Prostate gland (tissue), 2 donors: ENCODE measurements at regions not wholly inside any gene's neighbourhood (a gene's known extent, or its start where the extent isn't known, plus 50 kb on each side); places are given as distances from the start of the nearest gene placed in this dataset.
"Not testable (repeated sequence)": the region's sequence is repeated elsewhere in the genome, so short reads cannot be mapped to it uniquely, and the experiment has no call there.

Experiments
- DNase-seq: peaks from one replicate; pipeline ENCODE4 v3.0.0-alpha.2; 2019; ENCODE audit warnings: low spot score
- H3K27ac ChIP-seq, 2 donors: fragments of 200-600 bp; sonication (generic); 2 replicates each; pipeline ENCODE4 v1.5.1; 2017 to 2019
- H3K27me3 ChIP-seq: fragments of 200-600 bp; sonication (generic); replicated peaks from 2 replicates; pipeline ENCODE4 v1.5.1; 2019; ENCODE audit not compliant: insufficient read depth
- H3K36me3 ChIP-seq, 2 donors: fragments of 200-600 bp; sonication (generic); 1 replicate in 1 of 2; 2 replicates in 1 of 2; pipeline versions ENCODE4 v1.5.1 to v1.8.1; 2017 to 2019
- H3K4me1 ChIP-seq: fragments of 200-600 bp; sonication (generic); replicated peaks from 2 replicates; pipeline ENCODE4 v1.5.1; 2019
- H3K4me3 ChIP-seq, 2 donors: fragments of 200-600 bp; sonication (generic); 2 replicates each; pipeline ENCODE4 v1.5.1; 2017 to 2019
- H3K9me3 ChIP-seq: fragments of 200-600 bp; sonication (generic); 2 replicates; pipeline ENCODE4 v1.5.1; 2017
- CTCF ChIP-seq, 4 experiments: fragments of 200-600 bp in 2 of 4; fragments of 450-650 bp in 2 of 4; sonication (generic) in 2 of 4; IDR thresholded peaks; 1 replicate in 3 of 4; 2 replicates in 1 of 4; pipeline ENCODE4 v1.5.1; 2016 to 2019; ENCODE audit warnings: antibody characterized with exemption in 4 of 4, mild to moderate bottlenecking in 2 of 4, moderate library complexity in 2 of 4
- POLR2A ChIP-seq: fragments of 450-650 bp; IDR thresholded peaks from one replicate; pipeline ENCODE4 v1.6.1; 2016; ENCODE audit warnings: antibody characterized with exemption, mild to moderate bottlenecking
- POLR2AphosphoS5 ChIP-seq: sonication (generic); formaldehyde crosslinking; IDR thresholded peaks from one replicate; pipeline ENCODE4 v1.6.1; 2017; ENCODE audit warnings: antibody characterized with exemption
- WGBS: methylation state at CpG from one replicate; pipeline ENCODE4 v1.1.5; 2018; 5-methylcytosine and 5-hydroxymethylcytosine counted together
- intact Hi-C: fragments of 100-400 bp; cut with DNase I; formaldehyde crosslinking; loops from one replicate; pipeline ENCODE4 v1.14.2; 2022

GRCh38 chr2:153294199-153294786, 184.3 kb downstream of the RPRM start:
- TF ChIP-seq CTCF (IDR thresholded peaks at IDR 0.05), result no peak
- Histone ChIP-seq H3K27ac (no peak overlapping the region), H3K36me3 (no peaks in the 10 kb centered on the region), H3K4me1 (no peaks in the 10 kb centered on the region), H3K9me3 (no peaks in the 10 kb centered on the region), H3K27me3 (no peaks in the 10 kb centered on the region), H3K4me3 (no peak overlapping the region)
- 16% methylated on average over 2 of the region's 2 CpGs for WGBS
- DNase-seq, result no peak
- intact Hi-C loops, result no loop called here

- no peaks in the 10 kb centered on the region for H3K27me3 ChIP-seq
- DNase-seq, result no peak
- H3K4me1 ChIP-seq, result no peaks in the 10 kb centered on the region
- no peak for TF ChIP-seq POLR2AphosphoS5
- no peak for TF ChIP-seq POLR2A
- intact Hi-C loops, result no loop called here
- no peak overlapping the region for H3K4me3 ChIP-seq
- no peaks in the 10 kb centered on the region for H3K36me3 ChIP-seq
- H3K27ac ChIP-seq, result no peak overlapping the region
- H3K9me3 ChIP-seq, result no peaks in the 10 kb centered on the region
- 62% methylated on average over 5 of the region's 5 CpGs for WGBS
Measured at GRCh38 chr2:153291718-153292117, 186.8 kb downstream of the RPRM start.

GRCh38 chr2:153287109-153287801, 191.3 kb downstream of the RPRM start:
- Histone ChIP-seq H3K27ac (no peak overlapping the region), H3K4me1 (no peaks in the 10 kb centered on the region), H3K36me3 (no peaks in the 10 kb centered on the region), H3K9me3 (no peaks in the 10 kb centered on the region), H3K4me3 (no peak overlapping the region), H3K27me3 (no peaks in the 10 kb centered on the region)
- no peak for TF ChIP-seq POLR2A
- TF ChIP-seq CTCF (IDR thresholded peaks at IDR 0.05), result no peak
- no peak for TF ChIP-seq POLR2AphosphoS5
- DNase-seq, result no peak
- WGBS, result 50% methylated on average over 24 of the region's 24 CpGs
- intact Hi-C loops, result no loop called here

- no peaks in the 10 kb centered on the region for H3K9me3 ChIP-seq
- no peak overlapping the region for H3K4me3 ChIP-seq
- no peaks in the 10 kb centered on the region for H3K36me3 ChIP-seq
- H3K27me3 ChIP-seq, result no peaks in the 10 kb centered on the region
- TF ChIP-seq POLR2AphosphoS5 (no peak), CTCF (IDR thresholded peaks at IDR 0.05) (no peak), POLR2A (no peak)
- no peaks in the 10 kb centered on the region for H3K4me1 ChIP-seq
- H3K27ac ChIP-seq, result no peak overlapping the region
- intact Hi-C loops, result no loop called here
- no peak for DNase-seq
Measured at GRCh38 chr2:153268941-153269461, 209.6 kb downstream of the RPRM start.

- DNase-seq, H3K36me3 ChIP-seq, H3K9me3 ChIP-seq, H3K4me1 ChIP-seq, H3K4me3 ChIP-seq, intact Hi-C loops, H3K27ac ChIP-seq, H3K27me3 ChIP-seq: not testable (repeated sequence)
- WGBS, result 84% methylated on average over 16 of the region's 18 CpGs
Measured at GRCh38 chr2:153256876-153257275, 221.7 kb downstream of the RPRM start.

GRCh38 chr2:153246636-153247035, 231.9 kb downstream of the RPRM start:
- H3K36me3 ChIP-seq, intact Hi-C loops, H3K27me3 ChIP-seq, H3K4me1 ChIP-seq, H3K27ac ChIP-seq, H3K4me3 ChIP-seq, DNase-seq, H3K9me3 ChIP-seq: not testable (repeated sequence)
- 15% methylated on average over 1 of the region's 1 CpG for WGBS
